ENCODE measurements at regions not wholly inside any gene's neighbourhood (a gene's known extent, or its start where the extent isn't known, plus 50 kb on each side); places are given as distances from the start of the nearest gene placed in this dataset.

DNA sequence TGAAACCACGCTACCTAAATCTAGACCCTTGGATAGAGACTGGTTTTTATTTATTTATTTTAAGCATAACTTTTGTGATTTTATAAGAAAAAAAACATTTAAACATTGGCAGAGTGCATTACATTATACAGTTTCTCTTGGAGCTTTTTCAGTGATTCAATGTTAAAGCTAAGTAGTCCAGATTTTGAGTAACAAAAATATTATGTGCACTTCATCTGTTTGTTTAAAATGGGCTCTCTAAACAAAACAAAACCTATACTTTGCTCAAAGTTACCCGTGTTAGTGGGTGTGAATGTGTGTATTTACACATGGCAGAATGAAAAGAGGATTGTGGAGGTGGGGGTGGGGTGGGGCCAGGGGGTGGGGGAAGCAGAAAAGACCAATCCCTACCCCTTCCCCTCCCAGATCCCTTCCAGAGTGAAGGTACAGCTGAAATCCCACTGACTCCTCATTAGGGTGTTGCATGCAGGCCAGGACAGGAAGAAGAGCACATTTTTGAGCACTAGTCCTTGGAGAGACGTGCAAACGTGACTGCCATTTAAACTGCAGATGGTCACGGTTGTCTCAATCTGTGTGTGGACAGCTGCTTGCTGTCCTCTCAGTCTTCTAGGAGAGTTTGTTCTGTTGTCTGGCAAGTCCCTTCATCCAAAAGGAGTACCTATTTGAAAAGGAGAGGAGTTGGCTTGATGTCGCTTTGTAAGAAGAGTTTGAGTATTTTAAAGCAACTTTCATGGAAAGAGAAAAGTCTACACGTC is 303.0 kb downstream of the ICOS start:
- DNase-seq, result no peak

- no peak for DNase-seq
Observed at GRCh38 chr2:204240961-204241360, 304.3 kb upstream of the PARD3B start.

DNA sequence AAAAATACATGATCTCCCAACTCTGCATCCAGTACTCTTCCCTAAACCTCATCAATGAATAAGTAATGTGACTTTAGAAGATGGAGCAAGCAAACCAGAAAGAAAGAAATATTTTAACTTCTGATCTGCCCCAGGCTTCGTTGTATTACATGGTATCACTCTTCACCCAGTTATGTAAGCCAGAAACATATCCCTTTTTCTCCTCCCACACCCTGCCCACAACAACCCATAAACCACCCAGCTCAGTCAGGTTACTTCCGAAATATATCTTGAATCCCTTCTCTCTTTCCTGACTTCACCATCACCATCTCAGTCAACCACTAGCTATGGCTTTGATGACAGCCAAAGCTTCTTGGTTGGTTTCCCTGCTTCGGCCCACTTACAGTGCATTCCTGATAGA is 295.8 kb upstream of the PARD3B start:
- no peak for DNase-seq

GRCh38 chr2:204250692-204251091 is 294.6 kb upstream of the PARD3B start:
- no peak for DNase-seq

DNA sequence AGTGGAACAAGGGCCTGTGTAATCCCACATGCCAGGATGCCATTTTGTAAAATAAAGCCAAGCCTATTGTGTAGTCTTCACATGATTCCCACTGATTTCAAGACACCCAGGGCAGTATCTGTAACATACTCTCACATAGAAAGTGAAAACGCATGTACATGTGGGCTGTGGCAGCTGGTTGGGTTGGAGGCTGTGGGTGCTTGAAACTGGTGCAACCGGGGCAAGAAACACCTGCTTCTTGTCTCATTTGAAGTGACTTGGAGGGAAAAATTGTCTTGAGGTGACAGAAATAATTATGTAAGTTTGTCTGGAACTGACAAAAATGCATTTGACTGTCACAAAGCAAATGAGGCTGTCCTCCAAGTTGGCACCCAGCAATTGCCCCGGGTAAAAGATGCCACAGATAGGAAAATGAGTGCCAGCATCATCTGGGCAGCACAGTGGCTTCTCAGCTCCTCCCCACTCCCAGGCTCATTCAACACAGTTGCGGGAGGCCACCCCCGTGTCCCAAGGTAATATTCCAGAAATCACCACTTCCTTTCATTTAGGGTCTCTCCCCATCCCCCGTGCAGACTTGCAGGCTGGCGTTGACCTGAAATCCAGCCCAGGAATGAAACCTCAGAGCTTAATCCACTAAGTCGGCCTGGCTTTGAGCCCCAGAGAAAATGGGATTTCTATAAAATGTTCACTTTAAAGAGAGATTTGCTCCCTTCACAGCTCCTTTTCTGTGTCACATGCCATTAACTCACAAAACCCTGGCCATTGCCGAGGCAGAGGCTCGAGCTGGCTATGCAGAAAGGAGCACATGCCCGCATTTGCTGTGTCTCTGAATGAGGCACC is 293.9 kb upstream of the PARD3B start:
- no peak for DNase-seq

DNA sequence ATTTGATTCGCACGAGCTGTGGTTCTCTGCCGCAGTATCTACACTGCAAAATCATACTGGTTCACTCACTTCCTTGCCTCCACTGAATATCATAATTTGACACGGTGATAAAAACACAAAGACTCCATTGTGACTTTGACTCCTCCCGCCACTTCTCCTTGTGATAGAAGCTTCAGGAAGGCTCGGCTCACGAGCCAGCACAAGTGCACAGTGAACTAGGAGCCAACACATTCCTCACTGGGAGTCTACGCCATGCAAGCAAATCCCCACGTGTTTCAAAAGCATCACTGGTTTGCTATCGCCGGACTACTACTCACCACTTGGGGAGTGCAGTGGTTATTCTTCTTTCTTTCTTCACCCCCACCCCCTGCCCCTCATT is 293.3 kb upstream of the PARD3B start:
- DNase-seq, result no peak

DNA sequence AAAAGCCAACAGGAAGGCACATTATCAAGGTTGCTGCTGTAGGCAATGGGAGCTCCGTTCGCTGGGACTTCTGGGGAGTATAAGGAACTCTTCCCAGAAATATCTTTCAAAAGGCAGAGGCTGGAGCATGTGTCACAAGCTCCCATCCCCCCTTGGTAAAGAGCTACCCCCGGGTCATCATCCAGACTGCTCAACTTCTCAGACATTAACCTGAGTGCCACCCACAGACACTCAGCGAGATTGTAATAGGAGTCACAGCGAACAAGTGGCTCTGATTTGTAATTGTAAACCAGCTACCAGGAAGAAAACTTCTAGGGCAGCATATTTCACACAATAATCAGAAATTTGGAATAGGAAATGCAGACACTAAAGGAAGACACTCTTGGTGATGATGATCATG is 290.2 kb upstream of the PARD3B start:
- no peak for DNase-seq

- no peak for DNase-seq
Observed at GRCh38 chr2:204255526-204255925, 289.7 kb upstream of the PARD3B start.

DNA sequence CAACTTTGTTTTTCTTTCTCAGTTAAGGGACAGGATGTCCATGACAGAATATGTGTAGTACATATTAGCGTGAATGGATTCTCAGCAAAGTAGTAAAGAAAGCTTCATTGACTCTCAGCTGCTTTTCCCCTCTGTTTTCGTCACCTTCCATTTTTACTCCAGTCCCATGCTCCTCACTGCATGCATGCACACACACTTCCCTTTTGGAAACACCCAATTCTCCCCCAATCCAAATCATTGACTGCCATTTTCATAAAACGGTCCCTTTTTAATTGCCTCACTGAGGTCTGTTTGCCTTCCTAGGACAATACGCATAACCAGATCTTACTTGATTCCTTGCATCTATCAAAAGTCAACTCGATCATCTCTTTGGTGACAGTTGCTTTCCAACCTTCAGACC is 287.5 kb upstream of the PARD3B start:
- no peak for DNase-seq

GRCh38 chr2:204258890-204259289 is 286.4 kb upstream of the PARD3B start:
- DNase-seq, result no peak

DNA sequence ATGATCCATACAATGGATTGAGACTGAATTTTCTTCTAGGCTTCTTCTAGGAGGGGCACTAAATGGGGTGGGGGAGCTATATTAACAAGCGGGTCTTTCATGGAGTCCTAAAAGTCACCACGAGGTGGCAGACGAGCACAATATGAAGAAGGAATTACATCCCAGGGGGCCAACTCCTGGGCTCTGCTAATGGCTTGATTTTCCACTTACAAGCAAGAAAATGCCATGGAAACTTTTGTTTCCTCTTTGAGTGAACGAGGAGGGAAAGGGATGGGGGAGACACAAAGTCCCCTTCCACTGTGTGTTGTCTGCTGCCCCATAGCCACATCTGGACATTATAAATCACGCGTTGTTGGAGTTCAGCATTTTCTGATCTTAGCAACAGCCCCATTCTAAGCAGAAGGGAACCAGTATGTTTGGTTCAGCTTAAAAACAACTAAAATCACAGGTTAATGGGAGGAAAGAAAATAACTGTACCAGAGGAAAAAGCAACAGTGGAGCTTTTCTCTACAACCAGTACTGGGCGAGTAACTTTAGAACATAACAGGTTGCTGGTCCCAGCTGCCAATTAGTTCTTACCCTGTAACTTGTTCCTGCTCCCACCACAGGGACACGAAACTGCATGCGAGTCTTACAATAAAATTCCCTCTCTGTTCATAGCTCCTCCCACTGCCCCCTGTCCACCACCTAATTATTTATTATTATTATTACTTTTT is 285.0 kb upstream of the PARD3B start:
- peak in 2 of 4 experiments; percentile 2 to 6 for DNase-seq

- DNase-seq, result no peak
Observed at GRCh38 chr2:204260901-204261300, 284.4 kb upstream of the PARD3B start.

DNA sequence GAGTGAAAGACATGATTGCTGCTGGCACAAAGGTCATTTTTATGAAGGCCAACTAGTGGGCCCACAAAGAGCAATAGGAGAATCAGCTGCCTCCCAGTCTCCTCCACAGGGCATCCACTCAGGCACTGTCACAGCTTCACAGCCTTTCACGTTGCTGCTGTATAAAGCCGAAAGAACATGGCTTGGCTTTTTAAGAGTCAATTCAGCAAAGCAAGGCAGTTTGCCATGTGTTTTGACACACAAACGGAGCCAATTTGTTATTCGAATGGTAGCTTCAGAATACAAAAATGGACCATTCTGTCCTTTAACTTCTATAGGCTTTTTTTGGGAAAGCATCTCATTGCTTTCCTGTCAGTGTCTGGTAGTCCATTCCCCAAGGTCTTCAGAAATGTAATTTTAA is 283.4 kb upstream of the PARD3B start:
- DNase-seq, result no peak

GRCh38 chr2:204264085-204264553 is 281.2 kb upstream of the PARD3B start:
- no peak for DNase-seq

GRCh38 chr2:204264621-204265140 is 280.6 kb upstream of the PARD3B start:
- DNase-seq, result no peak

- DNase-seq, result no peak
Observed at GRCh38 chr2:204265681-204266181, 279.5 kb upstream of the PARD3B start.

- no peak for DNase-seq
Observed at GRCh38 chr2:204268458-204268857, 276.8 kb upstream of the PARD3B start.

GRCh38 chr2:204268971-204269370 is 276.3 kb upstream of the PARD3B start:
- no peak for DNase-seq

- DNase-seq, result no peak
Observed at GRCh38 chr2:204272089-204272488, 273.2 kb upstream of the PARD3B start.

DNA sequence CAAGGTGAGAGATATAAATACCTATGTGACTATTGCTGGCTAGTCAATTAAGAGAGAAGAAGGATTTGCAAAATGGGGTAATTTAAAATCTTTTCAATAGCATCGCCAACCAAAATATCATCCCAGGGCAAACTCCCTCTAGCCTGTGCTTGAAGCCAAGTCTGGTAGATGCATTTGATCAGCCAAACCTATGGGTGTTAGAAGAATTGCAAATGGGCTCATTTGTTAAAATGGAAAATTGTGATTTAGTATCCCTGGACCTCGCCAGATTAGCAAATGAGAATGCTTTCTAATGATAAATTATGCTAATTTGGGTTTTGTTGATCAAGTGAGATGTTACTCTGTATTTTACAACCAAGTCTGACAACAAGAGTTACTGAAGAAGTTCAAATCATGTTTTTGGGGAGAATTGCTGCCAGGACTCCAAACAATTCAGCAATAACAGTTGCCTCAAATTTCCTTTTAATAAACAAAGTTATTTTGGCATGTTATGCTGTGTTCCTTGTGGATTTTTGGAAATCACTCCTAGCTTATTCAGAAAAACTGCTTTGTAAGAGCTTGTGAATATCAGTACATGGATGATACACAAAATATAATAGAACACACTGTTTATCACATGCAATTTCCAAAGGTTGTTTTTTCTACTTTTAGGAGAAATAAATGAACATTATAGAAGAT is 272.5 kb upstream of the PARD3B start:
- no peak for DNase-seq

GRCh38 chr2:204274429-204274828 is 270.8 kb upstream of the PARD3B start:
- no peak for DNase-seq

- no peak for DNase-seq
Observed at GRCh38 chr2:204274991-204275390, 270.3 kb upstream of the PARD3B start.

- DNase-seq, result no peak
Observed at GRCh38 chr2:204277226-204277625, 268.0 kb upstream of the PARD3B start.

Measured in activated CD4-positive, CD25-positive, alpha-beta regulatory T cell (primary cell).